Trophoblast cell (in vitro differentiated cells and primary cell): ENCODE measurements at regions not wholly inside any gene's neighbourhood (a gene's known extent, or its start where the extent isn't known, plus 50 kb on each side); places are given as distances from the start of the nearest gene placed in this dataset.

Experiments used
- DNase-seq, 2 donors: peaks; one replicate each; pipeline ENCODE4 v3.0.0-alpha.2; 2016
- H2AFZ ChIP-seq: 2 replicates; pipeline ENCODE4 v1.6.1; 2013; ENCODE audit warnings: low read length, moderate library complexity, mild to moderate bottlenecking; ENCODE audit not compliant: insufficient read depth, poor library complexity
- H2AK5ac ChIP-seq: 2 replicates; pipeline ENCODE4 v1.6.1; 2013; ENCODE audit warnings: mild to moderate bottlenecking, low read length
- H2BK120ac ChIP-seq: 2 replicates; pipeline ENCODE4 v1.6.1; 2013; ENCODE audit warnings: low read length, mild to moderate bottlenecking, moderate library complexity; ENCODE audit not compliant: insufficient read depth, poor library complexity
- H2BK12ac ChIP-seq: 2 replicates; pipeline ENCODE4 v1.6.1; 2013; ENCODE audit warnings: mild to moderate bottlenecking, low read length, moderate library complexity
- H2BK5ac ChIP-seq: 2 replicates; pipeline ENCODE4 v1.6.1; 2013; ENCODE audit warnings: low read length, low read depth, moderate library complexity, mild to moderate bottlenecking; ENCODE audit not compliant: poor library complexity
- H3K14ac ChIP-seq: 2 replicates; pipeline ENCODE4 v1.6.1; 2013; ENCODE audit warnings: mild to moderate bottlenecking, low read length
- H3K18ac ChIP-seq: 2 replicates; pipeline ENCODE4 v1.6.1; 2013; ENCODE audit warnings: mild to moderate bottlenecking, low read length
- H3K23ac ChIP-seq: 2 replicates; pipeline ENCODE4 v1.6.1; 2013; ENCODE audit warnings: low read length
- H3K27ac ChIP-seq: 2 replicates; pipeline ENCODE4 v1.5.1; 2013; ENCODE audit warnings: low read depth, mild to moderate bottlenecking, inconsistent platforms, low read length, moderate library complexity
- H3K27me3 ChIP-seq: 2 replicates; pipeline ENCODE4 v1.6.1; 2013; ENCODE audit warnings: inconsistent platforms, mild to moderate bottlenecking, low read length, moderate library complexity; ENCODE audit not compliant: insufficient read depth
- H3K36me3 ChIP-seq, 2 experiments: 1 replicate in 1 of 2; 2 replicates in 1 of 2; pipeline ENCODE4 v1.6.1; 2013; ENCODE audit warnings: low read length in 2 of 2, mild to moderate bottlenecking in 2 of 2, moderate library complexity in 1 of 2; ENCODE audit not compliant: insufficient read depth in 2 of 2, control insufficient read depth in 1 of 2
- H3K4ac ChIP-seq: 2 replicates; pipeline ENCODE4 v1.6.1; 2013; ENCODE audit warnings: low read depth, mild to moderate bottlenecking, low read length, moderate library complexity
- H3K4me1 ChIP-seq, 2 experiments: 1 replicate in 1 of 2; 2 replicates in 1 of 2; pipeline ENCODE4 v1.6.1; 2013; ENCODE audit warnings: low read length in 2 of 2, mild to moderate bottlenecking in 2 of 2, moderate library complexity in 1 of 2; ENCODE audit not compliant: insufficient read depth in 2 of 2, control insufficient read depth in 1 of 2
- H3K4me2 ChIP-seq: 2 replicates; pipeline ENCODE4 v1.6.1; 2013; ENCODE audit warnings: inconsistent platforms, mild to moderate bottlenecking, low read length, moderate library complexity
- H3K4me3 ChIP-seq: 2 replicates; pipeline ENCODE4 v1.5.1; 2013; ENCODE audit warnings: mild to moderate bottlenecking, low read depth, low read length, inconsistent platforms
- H3K79me1 ChIP-seq: one replicate; pipeline ENCODE4 v1.6.1; 2013; ENCODE audit warnings: low read length
- H3K79me2 ChIP-seq: 2 replicates; pipeline ENCODE4 v1.6.1; 2013; ENCODE audit warnings: low read length, mild to moderate bottlenecking; ENCODE audit not compliant: control insufficient read depth, insufficient read depth, poor library complexity
- H3K9ac ChIP-seq: 2 replicates; pipeline ENCODE4 v1.6.1; 2013; ENCODE audit warnings: mild to moderate bottlenecking, low read length
- H3K9me3 ChIP-seq: 2 replicates; pipeline ENCODE4 v1.6.1; 2013; ENCODE audit warnings: low read depth, mild to moderate bottlenecking, control low read depth, inconsistent platforms, low read length; ENCODE audit not compliant: insufficient read depth
- H4K12ac ChIP-seq: 2 replicates; pipeline ENCODE4 v1.6.1; 2013; ENCODE audit warnings: low read depth, mild to moderate bottlenecking, low read length, moderate library complexity
- H4K8ac ChIP-seq: 2 replicates; pipeline ENCODE4 v1.6.1; 2013; ENCODE audit warnings: low read depth, mild to moderate bottlenecking, low read length, moderate library complexity
- H4K91ac ChIP-seq: one replicate; pipeline ENCODE4 v1.6.1; 2013; ENCODE audit warnings: low read depth, mild to moderate bottlenecking, low read length, moderate library complexity
- WGBS: extraction: QIAGEN DNeasy Blood & Tissue Kit; methylation state at CpG from one replicate; pipeline ENCODE4 v1.1.7; 2013; ENCODE audit warnings: missing lambda C conversion rate; ENCODE audit not compliant: insufficient read length, insufficient coverage; ENCODE audit errors: extremely low coverage; 5-methylcytosine and 5-hydroxymethylcytosine counted together

GRCh38 chr4:123619326-123619725, 222.7 kb downstream of the SPRY1 start:
- Histone ChIP-seq H3K4me2 (no peak overlapping the region), H3K18ac (no peak overlapping the region), H3K4me1 (no peaks in the 10 kb centered on the region), H3K9me3 (no peaks in the 10 kb centered on the region), H3K9ac (no peak overlapping the region), H4K12ac (no peak overlapping the region), H3K79me1 (no peaks in the 10 kb centered on the region), H3K27me3 (no peaks in the 10 kb centered on the region), H3K36me3 (no peaks in the 10 kb centered on the region), H3K79me2 (no peaks in the 10 kb centered on the region), H2BK5ac (no peak overlapping the region), H2AFZ (no peak overlapping the region), H2BK120ac (no peak overlapping the region), H3K27ac (no peak overlapping the region), H3K23ac (no peak overlapping the region), H3K4ac (no peak overlapping the region), H3K4me3 (no peak overlapping the region), H2BK12ac (no peak overlapping the region), H2AK5ac (no peak overlapping the region), H4K8ac (no peak overlapping the region), H4K91ac (no peak overlapping the region), H3K14ac (no peak overlapping the region)
- WGBS, result no CpG with 5 or more reads among the region's 1 CpG
- no peak for DNase-seq

- H2AFZ ChIP-seq, result no peak overlapping the region
- no peak overlapping the region for H3K23ac ChIP-seq
- H2BK5ac ChIP-seq, result no peak overlapping the region
- no peak overlapping the region for H3K27ac ChIP-seq
- H3K9me3 ChIP-seq, result no peaks in the 10 kb centered on the region
- H4K8ac ChIP-seq, result no peak overlapping the region
- H3K14ac ChIP-seq, result no peak overlapping the region
- no peak overlapping the region for H3K4me3 ChIP-seq
- H2AK5ac ChIP-seq, result no peak overlapping the region
- no peak overlapping the region for H3K9ac ChIP-seq
- no peak overlapping the region for H3K18ac ChIP-seq
- no peak overlapping the region for H4K91ac ChIP-seq
- H3K27me3 ChIP-seq, result no peaks in the 10 kb centered on the region
- H3K79me2 ChIP-seq, result no peaks in the 10 kb centered on the region
- H3K4ac ChIP-seq, result no peak overlapping the region
- H2BK12ac ChIP-seq, result no peak overlapping the region
- H3K4me2 ChIP-seq, result no peak overlapping the region
- H2BK120ac ChIP-seq, result no peak overlapping the region
- no peak for DNase-seq
- H3K4me1 ChIP-seq, result no peaks in the 10 kb centered on the region
- H4K12ac ChIP-seq, result no peak overlapping the region
- H3K36me3 ChIP-seq, result no peaks in the 10 kb centered on the region
- H3K79me1 ChIP-seq, result no peaks in the 10 kb centered on the region
These were observed 223.3 kb downstream of the SPRY1 start for GRCh38 chr4:123619895-123620294.

DNA sequence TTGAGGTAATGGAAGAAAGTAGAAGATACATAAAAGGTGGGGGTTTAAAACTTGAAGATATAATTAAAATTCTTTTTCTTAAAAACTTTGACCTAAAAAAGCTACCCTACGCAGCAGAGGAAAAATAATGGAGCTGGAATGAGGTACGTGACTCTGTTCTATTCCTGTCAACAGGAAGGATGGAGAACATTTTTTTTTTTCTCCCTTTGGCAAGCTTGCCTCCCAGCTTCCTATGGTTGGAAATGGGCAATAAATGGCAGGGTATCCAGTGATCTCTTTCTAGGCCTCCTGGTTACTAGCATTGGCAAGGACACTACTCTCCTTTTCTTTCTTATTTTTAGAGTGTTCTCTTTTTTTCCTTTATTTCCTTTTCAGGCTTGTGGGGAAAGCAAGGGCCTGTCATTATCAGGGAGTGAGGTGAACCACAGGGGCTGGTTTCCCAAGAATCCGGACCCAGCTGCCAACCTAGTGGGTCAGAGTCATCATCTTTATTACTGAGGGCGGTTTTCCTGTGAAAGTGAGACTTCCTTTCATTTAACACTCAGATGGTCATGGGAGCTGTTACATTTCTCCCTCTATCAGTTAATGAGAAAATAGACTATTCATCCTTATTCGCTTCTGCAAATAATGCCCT, 224.6 kb downstream of the SPRY1 start:
- H3K27me3 ChIP-seq, result no peaks in the 10 kb centered on the region
- H3K36me3 ChIP-seq, result no peaks in the 10 kb centered on the region
- H3K4ac ChIP-seq, result no peak overlapping the region
- H3K4me2 ChIP-seq, result no peak overlapping the region
- no peak overlapping the region for H4K91ac ChIP-seq
- H3K23ac ChIP-seq, result no peak overlapping the region
- no peaks in the 10 kb centered on the region for H3K4me1 ChIP-seq
- H3K4me3 ChIP-seq, result no peak overlapping the region
- no peak overlapping the region for H3K27ac ChIP-seq
- H2AFZ ChIP-seq, result no peak overlapping the region
- H3K14ac ChIP-seq, result no peak overlapping the region
- H2BK120ac ChIP-seq, result no peak overlapping the region
- no peaks in the 10 kb centered on the region for H3K79me2 ChIP-seq
- no peak overlapping the region for H3K9ac ChIP-seq
- no peak overlapping the region for H2BK12ac ChIP-seq
- DNase-seq, result no peak
- no peak overlapping the region for H3K18ac ChIP-seq
- H2BK5ac ChIP-seq, result no peak overlapping the region
- no peak overlapping the region for H2AK5ac ChIP-seq
- H4K12ac ChIP-seq, result no peak overlapping the region
- H3K79me1 ChIP-seq, result no peaks in the 10 kb centered on the region
- H3K9me3 ChIP-seq, result no peaks in the 10 kb centered on the region
- no peak overlapping the region for H4K8ac ChIP-seq
- no CpG with 5 or more reads among the region's 5 CpGs for WGBS

DNA sequence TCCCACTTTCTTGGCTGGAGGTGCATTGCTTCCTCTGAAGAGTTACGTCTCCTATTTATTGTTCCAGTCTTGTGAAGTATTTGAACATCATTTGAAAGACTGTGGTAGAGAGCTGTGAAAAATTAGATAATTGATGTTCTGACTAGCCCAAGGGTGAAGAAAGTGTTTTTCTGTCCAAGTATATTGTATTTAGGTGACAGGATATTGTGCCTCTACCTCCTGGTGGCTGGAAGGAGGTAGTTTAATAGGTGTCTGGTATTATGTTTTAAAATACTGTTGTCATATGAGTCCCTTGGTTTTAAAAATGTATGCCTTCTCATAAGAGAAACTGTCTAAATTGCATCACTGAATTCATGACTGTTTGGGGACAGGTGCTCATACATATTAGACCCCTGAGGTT, 226.0 kb downstream of the SPRY1 start:
- H3K9me3 ChIP-seq, result no peaks in the 10 kb centered on the region
- H2AFZ ChIP-seq, result no peak overlapping the region
- H3K18ac ChIP-seq, result no peak overlapping the region
- no peak overlapping the region for H3K4me2 ChIP-seq
- H2BK5ac ChIP-seq, result no peak overlapping the region
- no peak overlapping the region for H4K12ac ChIP-seq
- no peak overlapping the region for H4K8ac ChIP-seq
- no peaks in the 10 kb centered on the region for H3K4me1 ChIP-seq
- WGBS, result no CpG with 5 or more reads among the region's 1 CpG
- no peak overlapping the region for H3K9ac ChIP-seq
- no peak overlapping the region for H2AK5ac ChIP-seq
- no peak overlapping the region for H3K23ac ChIP-seq
- no peaks in the 10 kb centered on the region for H3K36me3 ChIP-seq
- no peak overlapping the region for H2BK120ac ChIP-seq
- no peaks in the 10 kb centered on the region for H3K79me1 ChIP-seq
- H3K4me3 ChIP-seq, result no peak overlapping the region
- no peak overlapping the region for H4K91ac ChIP-seq
- no peak overlapping the region for H3K27ac ChIP-seq
- DNase-seq, result no peak
- no peak overlapping the region for H3K4ac ChIP-seq
- no peak overlapping the region for H2BK12ac ChIP-seq
- H3K27me3 ChIP-seq, result no peaks in the 10 kb centered on the region
- H3K14ac ChIP-seq, result no peak overlapping the region
- no peaks in the 10 kb centered on the region for H3K79me2 ChIP-seq
